Activated CD4-positive, alpha-beta T cell treated with anti-CD3 and anti-CD28 coated beads for 24 hours (primary cell): ENCODE measurements at regions not wholly inside any gene's neighbourhood (a gene's known extent, or its start where the extent isn't known, plus 50 kb on each side); places are given as distances from the start of the nearest gene placed in this dataset.
A peak's percentile ranks its signal among the peaks of the same experiment; 100 is the strongest.

Source experiments
- DNase-seq, 2 donors: peaks; one replicate each; pipeline ENCODE4 v3.0.0-alpha.2; 2020; ENCODE audit warnings: low read depth in 2 of 2

GRCh38 chr10:78557433-78557925 is 511.3 kb upstream of the ZMIZ1 start:
- no peak for DNase-seq

GRCh38 chr10:78559661-78560340 is 509.0 kb upstream of the ZMIZ1 start:
- DNase-seq = no peak

GRCh38 chr10:78560341-78560688 is 508.5 kb upstream of the ZMIZ1 start:
- no peak for DNase-seq

GRCh38 chr10:78563314-78563713 is 505.5 kb upstream of the ZMIZ1 start:
- no peak for DNase-seq

GRCh38 chr10:78565841-78566240 is 502.9 kb upstream of the ZMIZ1 start:
- no peak for DNase-seq

- DNase-seq = no peak
Observed at GRCh38 chr10:78566284-78567111, 502.3 kb upstream of the ZMIZ1 start.

- no peak for DNase-seq
Observed at GRCh38 chr10:78567680-78568455, 500.9 kb upstream of the ZMIZ1 start.

- no peak for DNase-seq
Observed at GRCh38 chr10:78568620-78569019, 500.1 kb upstream of the ZMIZ1 start.

- DNase-seq = no peak
Observed at GRCh38 chr10:78570633-78571235, 498.0 kb upstream of the ZMIZ1 start.

GRCh38 chr10:78571286-78571685 is 497.5 kb upstream of the ZMIZ1 start:
- DNase-seq = no peak

GRCh38 chr10:78571891-78572290 is 496.9 kb upstream of the ZMIZ1 start:
- DNase-seq = no peak

- no peak for DNase-seq
Observed at GRCh38 chr10:78572565-78572964, 496.2 kb upstream of the ZMIZ1 start.

- DNase-seq = no peak
Observed at GRCh38 chr10:78574547-78574946, 494.2 kb upstream of the ZMIZ1 start.

GRCh38 chr10:78575400-78575799 is 493.4 kb upstream of the ZMIZ1 start:
- DNase-seq = no peak

GRCh38 chr10:78576276-78576675 is 492.5 kb upstream of the ZMIZ1 start:
- no peak for DNase-seq

GRCh38 chr10:78577712-78578111 is 491.1 kb upstream of the ZMIZ1 start:
- no peak for DNase-seq

GRCh38 chr10:78578929-78579328 is 489.8 kb upstream of the ZMIZ1 start:
- DNase-seq = peak; percentile 15 to 52

- no peak for DNase-seq
Observed at GRCh38 chr10:78579576-78579975, 489.2 kb upstream of the ZMIZ1 start.

GRCh38 chr10:78579995-78580394 is 488.8 kb upstream of the ZMIZ1 start:
- DNase-seq = no peak

- no peak for DNase-seq
Observed at GRCh38 chr10:78581133-78581694, 487.6 kb upstream of the ZMIZ1 start.

GRCh38 chr10:78582540-78582939 is 486.2 kb upstream of the ZMIZ1 start:
- no peak for DNase-seq

- no peak for DNase-seq
Observed at GRCh38 chr10:78584266-78584665, 484.5 kb upstream of the ZMIZ1 start.
